ENCODE measurements at regions not wholly inside any gene's neighbourhood (a gene's known extent, or its start where the extent isn't known, plus 50 kb on each side); places are given as distances from the start of the nearest gene placed in this dataset.

DNA sequence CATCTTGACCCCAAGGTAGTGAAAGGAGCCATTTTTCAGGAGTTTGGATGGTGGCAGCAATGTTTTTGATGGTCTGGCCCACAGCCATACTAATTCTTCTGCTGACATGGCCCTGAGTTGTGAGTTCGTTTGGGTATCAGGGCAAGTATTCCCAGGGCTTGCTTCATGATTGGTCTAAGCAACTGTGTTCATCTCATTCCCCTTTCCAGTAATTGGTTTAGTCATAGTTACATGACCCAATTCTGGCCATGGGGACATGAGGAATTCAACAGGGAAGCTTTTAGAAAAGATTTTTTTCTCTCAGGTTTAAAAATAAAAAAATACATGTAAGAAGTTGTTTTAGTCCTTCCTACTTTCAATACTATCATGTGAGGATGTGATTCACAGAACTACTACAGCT is 150.5 kb upstream of the NPHP3 start:
- no peak overlapping the region for H3K27ac ChIP-seq (ENCODE audit: low read depth, low read length)
- no peak overlapping the region for H2AFZ ChIP-seq (ENCODE audit: low read depth, low read length, poor library complexity, severe bottlenecking)
- H3K4me1 ChIP-seq (ENCODE audit: control insufficient read depth in 1 of 2, insufficient read depth in 2 of 2, low read length in 2 of 2), result no peaks in the 10 kb centered on the region
- RAD21 ChIA-PET (ENCODE audit: low non-redundant PET in 1 of 2, low total read pairs in 2 of 2, uncharacterized antibody in 2 of 2, unreplicated experiment in 2 of 2), result no interaction called here
- no peaks in the 10 kb centered on the region for H3K36me3 ChIP-seq (ENCODE audit: control insufficient read depth in 1 of 2, insufficient read depth in 2 of 2, low read length in 2 of 2)
- intact Hi-C loops (cut with micrococcal nuclease), result no loop called here
- no peak overlapping the region for H3K4me3 ChIP-seq (replicated peaks in 1 of 2; ENCODE audit: low read depth in 1 of 2, low read length in 2 of 2)
- no peak for DNase-seq (ENCODE audit: low read depth, low spot score)
- H3K9me3 ChIP-seq (ENCODE audit: control insufficient read depth in 1 of 2, insufficient read depth in 1 of 2, low read depth in 1 of 2, low read length in 2 of 2), result no peaks in the 10 kb centered on the region
- peaks cover 48% of the 10 kb centered on the region for H3K27me3 ChIP-seq (ENCODE audit: insufficient read depth, low read length)
- H3K4me2 ChIP-seq (ENCODE audit: low read length), result no peak overlapping the region
- CTCF ChIA-PET, result no interaction called here
- no TSS peak for BruUV-seq (replicated peaks)
- POLR2A ChIA-PET, result no interaction called here
- H3K9me2 ChIP-seq (ENCODE audit: insufficient read depth), result no peaks in the 10 kb centered on the region
- no peaks in the 10 kb centered on the region for H3K79me2 ChIP-seq (ENCODE audit: insufficient read depth, low read length)
- no peaks in the 10 kb centered on the region for H4K20me1 ChIP-seq (ENCODE audit: insufficient read depth)
- no peak overlapping the region for H3K9ac ChIP-seq (ENCODE audit: low read length)
- no peak for TF ChIP-seq ZFX (IDR thresholded peaks at IDR 0.05)
- TF ChIP-seq ELF1 (IDR thresholded peaks at IDR 0.05; ENCODE audit: borderline replicate concordance, low read depth), result no peak
- TF ChIP-seq, protein P1, sequence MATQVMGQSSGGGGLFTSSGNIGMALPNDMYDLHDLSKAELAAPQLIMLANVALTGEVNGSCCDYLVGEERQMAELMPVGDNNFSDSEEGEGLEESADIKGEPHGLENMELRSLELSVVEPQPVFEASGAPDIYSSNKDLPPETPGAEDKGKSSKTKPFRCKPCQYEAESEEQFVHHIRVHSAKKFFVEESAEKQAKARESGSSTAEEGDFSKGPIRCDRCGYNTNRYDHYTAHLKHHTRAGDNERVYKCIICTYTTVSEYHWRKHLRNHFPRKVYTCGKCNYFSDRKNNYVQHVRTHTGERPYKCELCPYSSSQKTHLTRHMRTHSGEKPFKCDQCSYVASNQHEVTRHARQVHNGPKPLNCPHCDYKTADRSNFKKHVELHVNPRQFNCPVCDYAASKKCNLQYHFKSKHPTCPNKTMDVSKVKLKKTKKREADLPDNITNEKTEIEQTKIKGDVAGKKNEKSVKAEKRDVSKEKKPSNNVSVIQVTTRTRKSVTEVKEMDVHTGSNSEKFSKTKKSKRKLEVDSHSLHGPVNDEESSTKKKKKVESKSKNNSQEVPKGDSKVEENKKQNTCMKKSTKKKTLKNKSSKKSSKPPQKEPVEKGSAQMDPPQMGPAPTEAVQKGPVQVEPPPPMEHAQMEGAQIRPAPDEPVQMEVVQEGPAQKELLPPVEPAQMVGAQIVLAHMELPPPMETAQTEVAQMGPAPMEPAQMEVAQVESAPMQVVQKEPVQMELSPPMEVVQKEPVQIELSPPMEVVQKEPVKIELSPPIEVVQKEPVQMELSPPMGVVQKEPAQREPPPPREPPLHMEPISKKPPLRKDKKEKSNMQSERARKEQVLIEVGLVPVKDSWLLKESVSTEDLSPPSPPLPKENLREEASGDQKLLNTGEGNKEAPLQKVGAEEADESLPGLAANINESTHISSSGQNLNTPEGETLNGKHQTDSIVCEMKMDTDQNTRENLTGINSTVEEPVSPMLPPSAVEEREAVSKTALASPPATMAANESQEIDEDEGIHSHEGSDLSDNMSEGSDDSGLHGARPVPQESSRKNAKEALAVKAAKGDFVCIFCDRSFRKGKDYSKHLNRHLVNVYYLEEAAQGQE (IDR thresholded peaks at IDR 0.05; ENCODE audit: low read depth), result no peak
- no peak for TF ChIP-seq SIN3A (IDR thresholded peaks at IDR 0.05; ENCODE audit: low read depth)
- TF ChIP-seq, protein P2, sequence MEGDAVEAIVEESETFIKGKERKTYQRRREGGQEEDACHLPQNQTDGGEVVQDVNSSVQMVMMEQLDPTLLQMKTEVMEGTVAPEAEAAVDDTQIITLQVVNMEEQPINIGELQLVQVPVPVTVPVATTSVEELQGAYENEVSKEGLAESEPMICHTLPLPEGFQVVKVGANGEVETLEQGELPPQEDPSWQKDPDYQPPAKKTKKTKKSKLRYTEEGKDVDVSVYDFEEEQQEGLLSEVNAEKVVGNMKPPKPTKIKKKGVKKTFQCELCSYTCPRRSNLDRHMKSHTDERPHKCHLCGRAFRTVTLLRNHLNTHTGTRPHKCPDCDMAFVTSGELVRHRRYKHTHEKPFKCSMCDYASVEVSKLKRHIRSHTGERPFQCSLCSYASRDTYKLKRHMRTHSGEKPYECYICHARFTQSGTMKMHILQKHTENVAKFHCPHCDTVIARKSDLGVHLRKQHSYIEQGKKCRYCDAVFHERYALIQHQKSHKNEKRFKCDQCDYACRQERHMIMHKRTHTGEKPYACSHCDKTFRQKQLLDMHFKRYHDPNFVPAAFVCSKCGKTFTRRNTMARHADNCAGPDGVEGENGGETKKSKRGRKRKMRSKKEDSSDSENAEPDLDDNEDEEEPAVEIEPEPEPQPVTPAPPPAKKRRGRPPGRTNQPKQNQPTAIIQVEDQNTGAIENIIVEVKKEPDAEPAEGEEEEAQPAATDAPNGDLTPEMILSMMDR (IDR thresholded peaks at IDR 0.05 in 2 of 3, conservative IDR thresholded peaks at IDR 0.05 in 1 of 3; ENCODE audit: borderline replicate concordance in 1 of 3, insufficient read depth in 1 of 3, low read depth in 2 of 3, low read length in 2 of 3), result no peak
- no peak for TF ChIP-seq EZH2 (IDR thresholded peaks at IDR 0.05)
- TF ChIP-seq, protein P3, sequence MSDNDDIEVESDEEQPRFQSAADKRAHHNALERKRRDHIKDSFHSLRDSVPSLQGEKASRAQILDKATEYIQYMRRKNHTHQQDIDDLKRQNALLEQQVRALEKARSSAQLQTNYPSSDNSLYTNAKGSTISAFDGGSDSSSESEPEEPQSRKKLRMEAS (IDR thresholded peaks at IDR 0.05), result no peak
- no peak for TF ChIP-seq JUND (IDR thresholded peaks at IDR 0.05)
- no peak for TF ChIP-seq FOSL1 (IDR thresholded peaks at IDR 0.05; ENCODE audit: low read depth)
- TF ChIP-seq POLR2AphosphoS5 (IDR thresholded peaks at IDR 0.05; ENCODE audit: low read depth, low read length), result no peak
- TF ChIP-seq, protein P4, sequence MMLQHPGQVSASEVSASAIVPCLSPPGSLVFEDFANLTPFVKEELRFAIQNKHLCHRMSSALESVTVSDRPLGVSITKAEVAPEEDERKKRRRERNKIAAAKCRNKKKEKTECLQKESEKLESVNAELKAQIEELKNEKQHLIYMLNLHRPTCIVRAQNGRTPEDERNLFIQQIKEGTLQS (IDR thresholded peaks at IDR 0.05), result no peak
- no peak for TF ChIP-seq CBX3 (IDR thresholded peaks at IDR 0.05; ENCODE audit: low read depth)
- TF ChIP-seq YY1 (IDR thresholded peaks at IDR 0.05; ENCODE audit: extremely low read depth, insufficient replicate concordance, low read depth, low read length), result no peak
- TF ChIP-seq, protein P5, sequence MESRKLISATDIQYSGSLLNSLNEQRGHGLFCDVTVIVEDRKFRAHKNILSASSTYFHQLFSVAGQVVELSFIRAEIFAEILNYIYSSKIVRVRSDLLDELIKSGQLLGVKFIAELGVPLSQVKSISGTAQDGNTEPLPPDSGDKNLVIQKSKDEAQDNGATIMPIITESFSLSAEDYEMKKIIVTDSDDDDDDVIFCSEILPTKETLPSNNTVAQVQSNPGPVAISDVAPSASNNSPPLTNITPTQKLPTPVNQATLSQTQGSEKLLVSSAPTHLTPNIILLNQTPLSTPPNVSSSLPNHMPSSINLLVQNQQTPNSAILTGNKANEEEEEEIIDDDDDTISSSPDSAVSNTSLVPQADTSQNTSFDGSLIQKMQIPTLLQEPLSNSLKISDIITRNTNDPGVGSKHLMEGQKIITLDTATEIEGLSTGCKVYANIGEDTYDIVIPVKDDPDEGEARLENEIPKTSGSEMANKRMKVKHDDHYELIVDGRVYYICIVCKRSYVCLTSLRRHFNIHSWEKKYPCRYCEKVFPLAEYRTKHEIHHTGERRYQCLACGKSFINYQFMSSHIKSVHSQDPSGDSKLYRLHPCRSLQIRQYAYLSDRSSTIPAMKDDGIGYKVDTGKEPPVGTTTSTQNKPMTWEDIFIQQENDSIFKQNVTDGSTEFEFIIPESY (IDR thresholded peaks at IDR 0.05; ENCODE audit: extremely low read depth, insufficient replicate concordance, low read length), result no peak
- ATAC-seq, result no peak

Data from HCT116 (cell line).